MM.1S (cell line): ENCODE measurements at regions not wholly inside any gene's neighbourhood (a gene's known extent, or its start where the extent isn't known, plus 50 kb on each side); places are given as distances from the start of the nearest gene placed in this dataset.

Experiments
- CTCF ChIP-seq: fragments of 300-600 bp; sonication (generic); IDR thresholded peaks from 2 replicates; pipeline ENCODE4 v1.5.1; 2016; ENCODE audit warnings: antibody characterized with exemption, low read length, mixed read lengths
- EZH2 ChIP-seq: fragments of 300-600 bp; sonication (generic); optimal IDR thresholded peaks from 2 replicates; pipeline ENCODE3; 2017; ENCODE audit warnings: low read depth, mild to moderate bottlenecking, antibody characterized with exemption, low read length, mixed read lengths
- EZH2phosphoT487 ChIP-seq: fragments of 300-600 bp; sonication (generic); IDR thresholded peaks from 2 replicates; pipeline ENCODE4 v1.6.1; 2018; ENCODE audit warnings: antibody characterized with exemption, low read length

- TF ChIP-seq CTCF (no peak), EZH2phosphoT487 (no peak), EZH2 (no peak)
Measured at GRCh38 chr21:22993822-22994574, 1995.8 kb downstream of the NCAM2 start.
